K562 (cell line): ENCODE measurements at regions not wholly inside any gene's neighbourhood (a gene's known extent, or its start where the extent isn't known, plus 50 kb on each side); places are given as distances from the start of the nearest gene placed in this dataset.
A peak's percentile ranks its signal among the peaks of the same experiment; 100 is the strongest.

Experiments used
- ASH1L ChIP-seq: fragments of 450-650 bp; IDR thresholded peaks from 2 replicates; pipeline ENCODE4 v1.6.1; 2018; ENCODE audit warnings: borderline replicate concordance, mild to moderate bottlenecking, low read depth; ENCODE audit not compliant: partially characterized antibody
- ESRRA ChIP-seq: fragments of 450-650 bp; IDR thresholded peaks from 2 replicates; pipeline ENCODE4 v1.6.1; 2014; ENCODE audit warnings: low read depth, mild to moderate bottlenecking, moderate library complexity, borderline replicate concordance
- MCM7 ChIP-seq, 2 experiments: fragments of 450-650 bp; IDR thresholded peaks; 2 replicates each; pipeline ENCODE4 v1.6.1; 2016 to 2018
- POLR2B ChIP-seq: fragments of 450-650 bp; IDR thresholded peaks from 2 replicates; pipeline ENCODE4 v1.6.1; 2018; ENCODE audit warnings: low read depth; ENCODE audit not compliant: partially characterized antibody
- POLR3G ChIP-seq: IDR thresholded peaks from 2 replicates; pipeline ENCODE4 v1.6.1; 2011; ENCODE audit not compliant: insufficient read length, insufficient replicate concordance; ENCODE audit errors: extremely low read depth
- SMAD4 ChIP-seq: fragments of 250-450 bp; sonication (Bioruptor Pico); conservative IDR thresholded peaks from 2 replicates; pipeline ENCODE4 v1.8.0; 2021; ENCODE audit warnings: inconsistent platforms, mild to moderate bottlenecking, moderate library complexity
- ZNF24 ChIP-seq: fragments of 450-650 bp; IDR thresholded peaks from 2 replicates; pipeline ENCODE4 v1.6.1; 2016
- ZNF311 ChIP-seq: fragments of 250-450 bp; sonication (Bioruptor Pico); IDR thresholded peaks from 2 replicates; pipeline ENCODE4 v1.4.0; 2020; ENCODE audit warnings: mild to moderate bottlenecking, moderate library complexity
- ZNF354B ChIP-seq: fragments of 250-450 bp; sonication (Bioruptor Pico); IDR thresholded peaks from 2 replicates; pipeline ENCODE4 v1.4.0; 2020
- ZNF445 ChIP-seq: fragments of 250-450 bp; sonication (Bioruptor Pico); IDR thresholded peaks from 2 replicates; pipeline ENCODE4 v1.4.0; 2020; ENCODE audit warnings: low read depth, mild to moderate bottlenecking, moderate library complexity
- ZNF586 ChIP-seq: fragments of 450-650 bp; formaldehyde crosslinking; conservative IDR thresholded peaks from 2 replicates; pipeline ENCODE4 v1.4.0; 2020; ENCODE audit warnings: mild to moderate bottlenecking, moderate library complexity
- ZNF766 ChIP-seq: fragments of 200-800 bp; sonication (Bioruptor generic); conservative IDR thresholded peaks from 2 replicates; pipeline ENCODE4 v1.6.1; 2016; ENCODE audit warnings: missing genetic modification characterization, missing compliant biosample characterization
- TF ChIP-seq, protein P1 (sequence below), 2 experiments: fragments of 250-450 bp in 1 of 2; fragments of 450-650 bp in 1 of 2; sonication (Bioruptor Pico) in 1 of 2; IDR thresholded peaks; 2 replicates each; pipeline versions ENCODE4 v1.6.1 to v1.8.0; 2016 to 2021; ENCODE audit warnings: mild to moderate bottlenecking in 2 of 2, moderate library complexity in 2 of 2, missing compliant biosample characterization in 1 of 2, missing genetic modification characterization in 1 of 2
- TF ChIP-seq, protein P2 (sequence below): fragments of 250-450 bp; sonication (Bioruptor Pico); IDR thresholded peaks from 2 replicates; pipeline ENCODE4 v1.5.0; 2020; ENCODE audit warnings: mild to moderate bottlenecking
- TF ChIP-seq, protein P3 (sequence below), 2 experiments: fragments of 450-650 bp; IDR thresholded peaks; 2 replicates each; pipeline ENCODE4 v1.6.1; 2018; ENCODE audit warnings: mild to moderate bottlenecking in 2 of 2, low read depth in 1 of 2; ENCODE audit not compliant: partially characterized antibody in 2 of 2
- TF ChIP-seq, protein P4 (sequence below): fragments of 450-650 bp; IDR thresholded peaks from 2 replicates; pipeline ENCODE4 v1.6.1; 2017; ENCODE audit warnings: antibody characterized with exemption, mild to moderate bottlenecking

DNA sequence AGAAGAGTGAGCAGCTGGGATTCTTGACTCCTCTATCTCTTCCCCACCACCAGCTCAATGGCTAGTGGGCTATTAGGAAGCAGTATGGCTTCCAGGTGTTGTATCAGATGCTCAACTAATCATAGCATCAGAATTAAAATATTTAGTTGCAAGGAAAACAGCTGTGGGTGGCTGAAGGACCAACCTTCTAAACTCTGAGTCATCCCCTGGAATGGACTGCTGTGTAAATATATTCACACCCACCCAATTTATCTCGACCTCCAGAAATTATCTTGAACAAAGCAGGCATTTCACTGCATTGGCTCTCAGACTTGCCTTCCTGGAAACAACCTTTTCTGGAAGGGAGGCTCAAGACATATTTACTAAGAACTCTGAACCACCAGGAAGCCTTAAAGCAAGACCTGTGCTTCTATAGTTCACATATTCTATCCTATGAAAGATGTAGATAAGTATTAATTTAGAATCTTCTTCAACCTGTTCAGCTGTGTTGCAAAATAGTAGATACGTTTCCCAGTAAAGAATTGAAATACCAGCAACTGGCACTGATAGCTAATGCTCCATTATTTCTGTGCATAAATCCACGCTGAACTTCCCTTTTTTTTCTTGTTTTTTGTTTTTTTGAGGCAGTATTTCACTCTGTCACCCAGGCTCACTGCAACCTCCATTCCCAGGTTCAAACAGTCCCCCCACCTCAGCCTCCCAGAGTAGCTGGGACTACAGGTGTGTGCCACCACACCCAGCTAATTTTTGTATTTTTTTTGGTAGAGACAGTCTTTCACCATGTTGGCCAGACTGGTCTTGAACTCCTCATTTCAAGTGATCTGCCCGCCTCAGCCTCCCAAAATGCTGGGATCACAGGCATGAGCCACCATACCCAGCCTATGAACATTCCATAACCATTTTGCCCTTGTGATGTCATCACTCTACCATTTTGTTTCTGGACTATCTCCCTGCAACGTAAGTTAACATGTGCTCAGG lies 56.9 kb upstream of the CD2AP start (continued):
- TF ChIP-seq MCM7 (IDR thresholded peaks at IDR 0.05) (peak in 1 of 2 experiments; percentile 85; a peak in 1 of 4 replicates), ASH1L (peak; percentile 15), ZNF354B (CRISPR knock-in tag) (no peak), ZNF311 (CRISPR knock-in tag) (peak; percentile 69; the same call in 1 of the 2 replicates), ZNF445 (CRISPR knock-in tag) (no peak), POLR2B (no peak), ESRRA (peak; percentile 53; the same call in 1 of the 2 replicates), SMAD4 (CRISPR knock-in tag) (peak; percentile 96), ZNF766 (CRISPR knock-in tag) (peak; percentile 72; the same call in 1 of the 2 replicates), ZNF586 (no peak), ZNF24 (peak; percentile 49; the same call in 1 of the 2 replicates), POLR3G (no peak)
- TF ChIP-seq, protein P1, sequence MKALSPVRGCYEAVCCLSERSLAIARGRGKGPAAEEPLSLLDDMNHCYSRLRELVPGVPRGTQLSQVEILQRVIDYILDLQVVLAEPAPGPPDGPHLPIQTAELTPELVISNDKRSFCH (CRISPR knock-in tag; IDR thresholded peaks at IDR 0.05), result no peak
- TF ChIP-seq, protein P1 (tag; IDR thresholded peaks at IDR 0.05), result peak; percentile 84
- TF ChIP-seq, protein P2, sequence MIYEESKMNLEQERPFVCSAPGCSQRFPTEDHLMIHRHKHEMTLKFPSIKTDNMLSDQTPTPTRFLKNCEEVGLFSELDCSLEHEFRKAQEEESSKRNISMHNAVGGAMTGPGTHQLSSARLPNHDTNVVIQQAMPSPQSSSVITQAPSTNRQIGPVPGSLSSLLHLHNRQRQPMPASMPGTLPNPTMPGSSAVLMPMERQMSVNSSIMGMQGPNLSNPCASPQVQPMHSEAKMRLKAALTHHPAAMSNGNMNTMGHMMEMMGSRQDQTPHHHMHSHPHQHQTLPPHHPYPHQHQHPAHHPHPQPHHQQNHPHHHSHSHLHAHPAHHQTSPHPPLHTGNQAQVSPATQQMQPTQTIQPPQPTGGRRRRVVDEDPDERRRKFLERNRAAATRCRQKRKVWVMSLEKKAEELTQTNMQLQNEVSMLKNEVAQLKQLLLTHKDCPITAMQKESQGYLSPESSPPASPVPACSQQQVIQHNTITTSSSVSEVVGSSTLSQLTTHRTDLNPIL (CRISPR knock-in tag), result no peak
- TF ChIP-seq, protein P3, sequence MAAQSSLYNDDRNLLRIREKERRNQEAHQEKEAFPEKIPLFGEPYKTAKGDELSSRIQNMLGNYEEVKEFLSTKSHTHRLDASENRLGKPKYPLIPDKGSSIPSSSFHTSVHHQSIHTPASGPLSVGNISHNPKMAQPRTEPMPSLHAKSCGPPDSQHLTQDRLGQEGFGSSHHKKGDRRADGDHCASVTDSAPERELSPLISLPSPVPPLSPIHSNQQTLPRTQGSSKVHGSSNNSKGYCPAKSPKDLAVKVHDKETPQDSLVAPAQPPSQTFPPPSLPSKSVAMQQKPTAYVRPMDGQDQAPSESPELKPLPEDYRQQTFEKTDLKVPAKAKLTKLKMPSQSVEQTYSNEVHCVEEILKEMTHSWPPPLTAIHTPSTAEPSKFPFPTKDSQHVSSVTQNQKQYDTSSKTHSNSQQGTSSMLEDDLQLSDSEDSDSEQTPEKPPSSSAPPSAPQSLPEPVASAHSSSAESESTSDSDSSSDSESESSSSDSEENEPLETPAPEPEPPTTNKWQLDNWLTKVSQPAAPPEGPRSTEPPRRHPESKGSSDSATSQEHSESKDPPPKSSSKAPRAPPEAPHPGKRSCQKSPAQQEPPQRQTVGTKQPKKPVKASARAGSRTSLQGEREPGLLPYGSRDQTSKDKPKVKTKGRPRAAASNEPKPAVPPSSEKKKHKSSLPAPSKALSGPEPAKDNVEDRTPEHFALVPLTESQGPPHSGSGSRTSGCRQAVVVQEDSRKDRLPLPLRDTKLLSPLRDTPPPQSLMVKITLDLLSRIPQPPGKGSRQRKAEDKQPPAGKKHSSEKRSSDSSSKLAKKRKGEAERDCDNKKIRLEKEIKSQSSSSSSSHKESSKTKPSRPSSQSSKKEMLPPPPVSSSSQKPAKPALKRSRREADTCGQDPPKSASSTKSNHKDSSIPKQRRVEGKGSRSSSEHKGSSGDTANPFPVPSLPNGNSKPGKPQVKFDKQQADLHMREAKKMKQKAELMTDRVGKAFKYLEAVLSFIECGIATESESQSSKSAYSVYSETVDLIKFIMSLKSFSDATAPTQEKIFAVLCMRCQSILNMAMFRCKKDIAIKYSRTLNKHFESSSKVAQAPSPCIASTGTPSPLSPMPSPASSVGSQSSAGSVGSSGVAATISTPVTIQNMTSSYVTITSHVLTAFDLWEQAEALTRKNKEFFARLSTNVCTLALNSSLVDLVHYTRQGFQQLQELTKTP (IDR thresholded peaks at IDR 0.05; ENCODE audit: low read depth in 1 of 2, partially characterized antibody in 2 of 2), result peak; percentile 69 to 91
- TF ChIP-seq, protein P4, sequence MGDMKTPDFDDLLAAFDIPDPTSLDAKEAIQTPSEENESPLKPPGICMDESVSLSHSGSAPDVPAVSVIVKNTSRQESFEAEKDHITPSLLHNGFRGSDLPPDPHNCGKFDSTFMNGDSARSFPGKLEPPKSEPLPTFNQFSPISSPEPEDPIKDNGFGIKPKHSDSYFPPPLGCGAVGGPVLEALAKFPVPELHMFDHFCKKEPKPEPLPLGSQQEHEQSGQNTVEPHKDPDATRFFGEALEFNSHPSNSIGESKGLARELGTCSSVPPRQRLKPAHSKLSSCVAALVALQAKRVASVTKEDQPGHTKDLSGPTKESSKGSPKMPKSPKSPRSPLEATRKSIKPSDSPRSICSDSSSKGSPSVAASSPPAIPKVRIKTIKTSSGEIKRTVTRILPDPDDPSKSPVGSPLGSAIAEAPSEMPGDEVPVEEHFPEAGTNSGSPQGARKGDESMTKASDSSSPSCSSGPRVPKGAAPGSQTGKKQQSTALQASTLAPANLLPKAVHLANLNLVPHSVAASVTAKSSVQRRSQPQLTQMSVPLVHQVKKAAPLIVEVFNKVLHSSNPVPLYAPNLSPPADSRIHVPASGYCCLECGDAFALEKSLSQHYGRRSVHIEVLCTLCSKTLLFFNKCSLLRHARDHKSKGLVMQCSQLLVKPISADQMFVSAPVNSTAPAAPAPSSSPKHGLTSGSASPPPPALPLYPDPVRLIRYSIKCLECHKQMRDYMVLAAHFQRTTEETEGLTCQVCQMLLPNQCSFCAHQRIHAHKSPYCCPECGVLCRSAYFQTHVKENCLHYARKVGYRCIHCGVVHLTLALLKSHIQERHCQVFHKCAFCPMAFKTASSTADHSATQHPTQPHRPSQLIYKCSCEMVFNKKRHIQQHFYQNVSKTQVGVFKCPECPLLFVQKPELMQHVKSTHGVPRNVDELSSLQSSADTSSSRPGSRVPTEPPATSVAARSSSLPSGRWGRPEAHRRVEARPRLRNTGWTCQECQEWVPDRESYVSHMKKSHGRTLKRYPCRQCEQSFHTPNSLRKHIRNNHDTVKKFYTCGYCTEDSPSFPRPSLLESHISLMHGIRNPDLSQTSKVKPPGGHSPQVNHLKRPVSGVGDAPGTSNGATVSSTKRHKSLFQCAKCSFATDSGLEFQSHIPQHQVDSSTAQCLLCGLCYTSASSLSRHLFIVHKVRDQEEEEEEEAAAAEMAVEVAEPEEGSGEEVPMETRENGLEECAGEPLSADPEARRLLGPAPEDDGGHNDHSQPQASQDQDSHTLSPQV, result peak; percentile 63
